HUES64 (cell line): ENCODE measurements at regions not wholly inside any gene's neighbourhood (a gene's known extent, or its start where the extent isn't known, plus 50 kb on each side); places are given as distances from the start of the nearest gene placed in this dataset.

Source experiments
- H3K27ac ChIP-seq: 2 replicates; pipeline ENCODE4 v1.7.0; 2013; ENCODE audit warnings: low read depth, low read length, inconsistent platforms
- H3K27me3 ChIP-seq: 2 replicates; pipeline ENCODE4 v1.6.1; 2013; ENCODE audit warnings: mild to moderate bottlenecking, low read length; ENCODE audit not compliant: insufficient read depth
- H3K36me3 ChIP-seq: 2 replicates; pipeline ENCODE4 v1.6.1; 2013; ENCODE audit warnings: mild to moderate bottlenecking, low read length; ENCODE audit not compliant: insufficient read depth
- H3K4me1 ChIP-seq: 2 replicates; pipeline ENCODE4 v1.6.1; 2013; ENCODE audit warnings: mild to moderate bottlenecking, low read length, moderate library complexity; ENCODE audit not compliant: insufficient read depth
- H3K4me3 ChIP-seq: 2 replicates; pipeline ENCODE4 v1.5.1; 2013; ENCODE audit warnings: mild to moderate bottlenecking, low read length, moderate library complexity
- H3K9ac ChIP-seq: 2 replicates; pipeline ENCODE4 v1.6.1; 2013; ENCODE audit warnings: mild to moderate bottlenecking, low read depth, low read length
- H3K9me3 ChIP-seq: 2 replicates; pipeline ENCODE4 v1.6.1; 2013; ENCODE audit warnings: low read depth, low read length; ENCODE audit not compliant: insufficient read depth
- WGBS: fragments of 150-250, 120-280 bp; methylation state at CpG from one replicate; pipeline ENCODE4 v1.1.7; 2013; ENCODE audit warnings: missing lambda C conversion rate; 5-methylcytosine and 5-hydroxymethylcytosine counted together

GRCh38 chr3:24937780-24938179 lies 443.1 kb upstream of the THRB start:
- WGBS: 94% methylated on average over 5 of the region's 5 CpGs
- H3K27me3 ChIP-seq: no peaks in the 10 kb centered on the region
- no peak overlapping the region for H3K9ac ChIP-seq

GRCh38 chr3:24943961-24944360 lies 449.3 kb upstream of the THRB start:
- H3K9me3 ChIP-seq: no peaks in the 10 kb centered on the region
- WGBS: 84% methylated on average over 3 of the region's 3 CpGs
- no peaks in the 10 kb centered on the region for H3K4me1 ChIP-seq

More at GRCh38 chr3:24937780-24938179, 443.1 kb upstream of the THRB start:
- Histone ChIP-seq H3K9me3 (no peaks in the 10 kb centered on the region), H3K4me3 (no peak overlapping the region), H3K36me3 (no peaks in the 10 kb centered on the region), H3K4me1 (no peaks in the 10 kb centered on the region), H3K27ac (no peak overlapping the region)

GRCh38 chr3:24944805-24945520 lies 450.3 kb upstream of the THRB start:
- no peak overlapping the region for H3K9ac ChIP-seq
- H3K4me1 ChIP-seq: no peaks in the 10 kb centered on the region
- H3K9me3 ChIP-seq: no peaks in the 10 kb centered on the region
- 95% methylated on average over 3 of the region's 3 CpGs for WGBS
- no peak overlapping the region for H3K27ac ChIP-seq
- H3K27me3 ChIP-seq: peaks cover 43% of the 10 kb centered on the region
- no peaks in the 10 kb centered on the region for H3K36me3 ChIP-seq
- H3K4me3 ChIP-seq: no peak overlapping the region

More at GRCh38 chr3:24943961-24944360, 449.3 kb upstream of the THRB start:
- Histone ChIP-seq H3K36me3 (no peaks in the 10 kb centered on the region), H3K4me3 (no peak overlapping the region), H3K9ac (no peak overlapping the region), H3K27me3 (peaks cover 33% of the 10 kb centered on the region), H3K27ac (no peak overlapping the region)

- H3K4me1 ChIP-seq: no peaks in the 10 kb centered on the region
- H3K9ac ChIP-seq: no peak overlapping the region
- H3K27ac ChIP-seq: no peak overlapping the region
- 94% methylated on average over 2 of the region's 2 CpGs for WGBS
- no peaks in the 10 kb centered on the region for H3K36me3 ChIP-seq
- H3K9me3 ChIP-seq: no peaks in the 10 kb centered on the region
- H3K4me3 ChIP-seq: no peak overlapping the region
- peaks cover 49% of the 10 kb centered on the region for H3K27me3 ChIP-seq
Measured at GRCh38 chr3:24945563-24945962, 450.9 kb upstream of the THRB start.

- 79% methylated on average over 4 of the region's 4 CpGs for WGBS
- H3K9me3 ChIP-seq: no peaks in the 10 kb centered on the region
- H3K9ac ChIP-seq: no peak overlapping the region
- peaks cover 64% of the 10 kb centered on the region for H3K27me3 ChIP-seq
- H3K4me3 ChIP-seq: no peak overlapping the region
- no peaks in the 10 kb centered on the region for H3K36me3 ChIP-seq
- H3K27ac ChIP-seq: no peak overlapping the region
- H3K4me1 ChIP-seq: 0 out of 2 replicates have a peak, but pooled peaks cover 4% of the 10 kb centered on the region
Measured at GRCh38 chr3:24947103-24947502, 452.5 kb upstream of the THRB start.

GRCh38 chr3:24951180-24951579 lies 456.5 kb upstream of the THRB start:
- no peak overlapping the region for H3K27ac ChIP-seq
- H3K4me1 ChIP-seq: peaks cover 15% of the 10 kb centered on the region
- WGBS: 92% methylated on average over 4 of the region's 4 CpGs
- H3K9me3 ChIP-seq: no peaks in the 10 kb centered on the region
- no peak overlapping the region for H3K9ac ChIP-seq
- peaks cover 98% of the 10 kb centered on the region for H3K27me3 ChIP-seq
- no peaks in the 10 kb centered on the region for H3K36me3 ChIP-seq
- no peak overlapping the region for H3K4me3 ChIP-seq

- Histone ChIP-seq H3K9me3 (no peaks in the 10 kb centered on the region), H3K9ac (no peak overlapping the region), H3K27me3 (peaks cover 100% of the 10 kb centered on the region), H3K36me3 (no peaks in the 10 kb centered on the region), H3K4me1 (peaks cover 15% of the 10 kb centered on the region), H3K4me3 (no peak overlapping the region), H3K27ac (no peak overlapping the region)
- WGBS: 6% methylated on average over 6 of the region's 6 CpGs
Measured at GRCh38 chr3:24952388-24952787, 457.7 kb upstream of the THRB start.

- Histone ChIP-seq H3K9ac (no peak overlapping the region), H3K36me3 (no peaks in the 10 kb centered on the region), H3K4me1 (peaks cover 15% of the 10 kb centered on the region), H3K9me3 (no peaks in the 10 kb centered on the region), H3K27me3 (peaks cover 100% of the 10 kb centered on the region), H3K27ac (no peak overlapping the region), H3K4me3 (no peak overlapping the region)
- WGBS: 65% methylated on average over 5 of the region's 5 CpGs
Measured at GRCh38 chr3:24953060-24953771, 458.6 kb upstream of the THRB start.

GRCh38 chr3:24956613-24957012 lies 462.0 kb upstream of the THRB start:
- peaks cover 77% of the 10 kb centered on the region for H3K27me3 ChIP-seq
- 95% methylated on average over 4 of the region's 4 CpGs for WGBS

GRCh38 chr3:24958271-24958670 lies 463.6 kb upstream of the THRB start:
- Histone ChIP-seq H3K4me3 (no peak overlapping the region), H3K27me3 (peaks cover 61% of the 10 kb centered on the region), H3K36me3 (no peaks in the 10 kb centered on the region), H3K9ac (no peak overlapping the region), H3K9me3 (0 out of 2 replicates have a peak, but pooled peaks cover 3% of the 10 kb centered on the region), H3K27ac (no peak overlapping the region), H3K4me1 (peaks cover under 1% of the 10 kb centered on the region; the same call in 1 of the 2 replicates)
- WGBS: 88% methylated on average over 2 of the region's 2 CpGs

More at GRCh38 chr3:24956613-24957012, 462.0 kb upstream of the THRB start:
- Histone ChIP-seq H3K36me3 (no peaks in the 10 kb centered on the region), H3K4me3 (no peak overlapping the region), H3K27ac (no peak overlapping the region), H3K4me1 (peaks cover 15% of the 10 kb centered on the region), H3K9me3 (0 out of 2 replicates have a peak, but pooled peaks cover 3% of the 10 kb centered on the region), H3K9ac (no peak overlapping the region)

- peaks cover 54% of the 10 kb centered on the region for H3K27me3 ChIP-seq
- H3K9me3 ChIP-seq: 0 out of 2 replicates have a peak, but pooled peaks cover 3% of the 10 kb centered on the region
- H3K4me3 ChIP-seq: no peak overlapping the region
- WGBS: 92% methylated on average over 5 of the region's 5 CpGs
- no peak overlapping the region for H3K27ac ChIP-seq
- no peaks in the 10 kb centered on the region for H3K4me1 ChIP-seq
- H3K9ac ChIP-seq: no peak overlapping the region
- H3K36me3 ChIP-seq: no peaks in the 10 kb centered on the region
Measured at GRCh38 chr3:24958910-24959447, 464.3 kb upstream of the THRB start.
